ENCODE measurements at regions not wholly inside any gene's neighbourhood (a gene's known extent, or its start where the extent isn't known, plus 50 kb on each side); places are given as distances from the start of the nearest gene placed in this dataset.

- H3K4me3 ChIP-seq (ENCODE audit: control insufficient read depth, low read depth, low read length): no peak overlapping the region
- no peak for DNase-seq (ENCODE audit: low read depth)
- no peak for TF ChIP-seq CTCF (conservative IDR thresholded peaks at IDR 0.05; ENCODE audit: control insufficient read depth, insufficient read depth, low read depth, low read length)
These were observed 1228.8 kb upstream of the TENM4 start for GRCh38 chr11:80669620-80670019.

DNA sequence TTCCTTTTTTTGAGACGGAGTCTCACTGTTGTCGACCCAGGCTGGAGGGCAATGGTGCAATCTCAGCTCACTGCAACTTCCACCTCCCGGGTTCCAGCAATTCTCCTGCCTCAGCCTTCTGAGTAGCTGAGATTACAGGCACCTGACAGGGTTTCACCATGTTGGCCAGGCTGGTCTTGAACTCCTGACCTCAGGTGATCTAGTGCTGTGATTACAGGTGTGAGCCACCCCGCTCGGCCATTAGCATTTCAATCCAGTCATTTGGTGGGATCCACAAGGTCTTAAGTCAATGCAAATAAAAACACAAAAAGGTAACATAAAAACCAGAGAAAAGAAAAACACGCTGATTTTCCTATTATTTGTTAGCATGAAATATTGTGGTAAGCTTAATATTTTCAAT lies 1227.2 kb upstream of the TENM4 start:
- no peak for TF ChIP-seq CTCF (conservative IDR thresholded peaks at IDR 0.05; ENCODE audit: control insufficient read depth, insufficient read depth, low read depth, low read length)

GRCh38 chr11:80655834-80656233 lies 1215.0 kb upstream of the TENM4 start:
- no peak for TF ChIP-seq CTCF (conservative IDR thresholded peaks at IDR 0.05; ENCODE audit: control insufficient read depth, insufficient read depth, low read depth, low read length)
- no peak overlapping the region for H3K4me3 ChIP-seq (ENCODE audit: control insufficient read depth, low read depth, low read length)
- DNase-seq (ENCODE audit: low read depth): no peak

More for the DNA sequence above, 1227.2 kb upstream of the TENM4 start:
- no peak overlapping the region for H3K4me3 ChIP-seq (ENCODE audit: control insufficient read depth, low read depth, low read length)
- DNase-seq (ENCODE audit: low read depth): no peak

- no peak for TF ChIP-seq CTCF (conservative IDR thresholded peaks at IDR 0.05; ENCODE audit: control insufficient read depth, insufficient read depth, low read depth, low read length)
- H3K4me3 ChIP-seq (ENCODE audit: control insufficient read depth, low read depth, low read length): no peak overlapping the region
- DNase-seq (ENCODE audit: low read depth): no peak
These were observed 1210.1 kb upstream of the TENM4 start for GRCh38 chr11:80650966-80651365.

DNA sequence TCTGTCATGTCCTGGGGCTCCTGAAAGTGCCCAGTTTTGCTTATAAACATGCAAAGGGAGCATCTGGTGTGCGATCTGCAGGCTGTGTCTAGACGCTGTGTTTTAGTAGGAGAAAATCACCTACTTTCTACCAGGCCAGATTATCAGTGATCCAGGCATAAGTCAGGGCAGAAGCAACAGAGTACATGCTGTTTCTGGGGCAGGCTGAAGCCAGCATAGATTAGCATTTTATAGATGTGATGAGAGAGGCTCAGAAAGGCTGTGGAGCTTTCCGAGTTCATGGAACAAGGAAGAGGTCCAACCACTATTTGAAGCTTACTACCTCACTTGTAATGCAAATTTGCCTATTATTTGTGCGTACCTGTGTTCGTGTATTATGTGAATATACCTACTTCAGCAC lies 1208.4 kb upstream of the TENM4 start:
- no peak for TF ChIP-seq CTCF (conservative IDR thresholded peaks at IDR 0.05; ENCODE audit: control insufficient read depth, insufficient read depth, low read depth, low read length)
- no peak for DNase-seq (ENCODE audit: low read depth)
- H3K4me3 ChIP-seq (ENCODE audit: control insufficient read depth, low read depth, low read length): no peak overlapping the region

GRCh38 chr11:80638296-80638695 lies 1197.5 kb upstream of the TENM4 start:
- no peak for TF ChIP-seq CTCF (conservative IDR thresholded peaks at IDR 0.05; ENCODE audit: control insufficient read depth, insufficient read depth, low read depth, low read length)
- no peak overlapping the region for H3K4me3 ChIP-seq (ENCODE audit: control insufficient read depth, low read depth, low read length)
- no peak for DNase-seq (ENCODE audit: low read depth)

GRCh38 chr11:80637571-80637970 lies 1196.7 kb upstream of the TENM4 start:
- TF ChIP-seq CTCF (conservative IDR thresholded peaks at IDR 0.05; ENCODE audit: control insufficient read depth, insufficient read depth, low read depth, low read length): no peak
- no peak for DNase-seq (ENCODE audit: low read depth)
- no peak overlapping the region for H3K4me3 ChIP-seq (ENCODE audit: control insufficient read depth, low read depth, low read length)

Measured in fibroblast of mammary gland (primary cell).